ENCODE measurements at regions not wholly inside any gene's neighbourhood (a gene's known extent, or its start where the extent isn't known, plus 50 kb on each side); places are given as distances from the start of the nearest gene placed in this dataset.

- no peak for TF ChIP-seq ATF3 (IDR thresholded peaks at IDR 0.05)
- no peak for TF ChIP-seq CEBPB (IDR thresholded peaks at IDR 0.05; ENCODE audit: low read depth)
- no peak for TF ChIP-seq EZH2 (IDR thresholded peaks at IDR 0.05)
These were observed 358.9 kb downstream of the CTTN start (continued) for GRCh38 chr11:70757241-70757640.

- H3K9me2 ChIP-seq (ENCODE audit: insufficient read depth) = no peaks in the 10 kb centered on the region
- intact Hi-C loops (cut with micrococcal nuclease) = loop anchor here (10.0 kb wide), 1 partner anchor 193 kb away; no protein-coding TSS in a partner anchor
- H2AFZ ChIP-seq (ENCODE audit: low read depth, low read length, poor library complexity, severe bottlenecking) = no peak overlapping the region
- TF ChIP-seq ZFX (IDR thresholded peaks at IDR 0.05) (no peak), POLR2AphosphoS5 (IDR thresholded peaks at IDR 0.05; ENCODE audit: low read depth, low read length) (no peak), ATF3 (IDR thresholded peaks at IDR 0.05) (no peak), EZH2 (IDR thresholded peaks at IDR 0.05) (no peak), CTCF (IDR thresholded peaks at IDR 0.05 in 2 of 3, conservative IDR thresholded peaks at IDR 0.05 in 1 of 3; ENCODE audit: borderline replicate concordance in 1 of 3, insufficient read depth in 1 of 3, low read depth in 2 of 3, low read length in 2 of 3) (no peak)
- no peak overlapping the region for H3K9ac ChIP-seq (ENCODE audit: low read length)
- RAD21 ChIA-PET (ENCODE audit: low non-redundant PET in 1 of 2, low total read pairs in 2 of 2, uncharacterized antibody in 2 of 2, unreplicated experiment in 2 of 2) = no interaction called here
- H3K4me1 ChIP-seq (ENCODE audit: control insufficient read depth in 1 of 2, insufficient read depth in 2 of 2, low read length in 2 of 2) = peaks cover 0 to 4% of the 10 kb centered on the region in 2 experiments; a peak in 1 of 4 replicates
- no TSS peak for BruUV-seq (replicated peaks)
- H3K4me2 ChIP-seq (ENCODE audit: low read length) = no peak overlapping the region
- POLR2A ChIA-PET = no interaction called here
- no peak for ATAC-seq
- H3K4me3 ChIP-seq (replicated peaks in 1 of 2; ENCODE audit: low read depth in 1 of 2, low read length in 2 of 2) = no peak overlapping the region
- H3K79me2 ChIP-seq (ENCODE audit: insufficient read depth, low read length) = no peaks in the 10 kb centered on the region
- no peaks in the 10 kb centered on the region for H3K9me3 ChIP-seq (ENCODE audit: control insufficient read depth in 1 of 2, insufficient read depth in 1 of 2, low read depth in 1 of 2, low read length in 2 of 2)
- no peak overlapping the region for H3K27ac ChIP-seq (ENCODE audit: low read depth, low read length)
- no peaks in the 10 kb centered on the region for H3K27me3 ChIP-seq (ENCODE audit: insufficient read depth, low read length)
- no peaks in the 10 kb centered on the region for H3K36me3 ChIP-seq (ENCODE audit: control insufficient read depth in 1 of 2, insufficient read depth in 2 of 2, low read length in 2 of 2)
- CTCF ChIA-PET = no interaction called here
- DNase-seq (ENCODE audit: low read depth, low spot score) = no peak
- H4K20me1 ChIP-seq (ENCODE audit: insufficient read depth) = no peaks in the 10 kb centered on the region
These were observed 359.9 kb downstream of the CTTN start for GRCh38 chr11:70758206-70758605.
